Large intestine (tissue), 3 donors: ENCODE measurements at regions not wholly inside any gene's neighbourhood (a gene's known extent, or its start where the extent isn't known, plus 50 kb on each side); places are given as distances from the start of the nearest gene placed in this dataset.
"Not testable (repeated sequence)": the region's sequence is repeated elsewhere in the genome, so short reads cannot be mapped to it uniquely, and the experiment has no call there.

ENCODE experiments used
- DNase-seq, 2 donors: peaks; one replicate each; pipeline versions ENCODE4 v3.0.0 to v3.0.0-alpha.2; 2013
- H3K27ac ChIP-seq: one replicate; pipeline ENCODE4 v1.5.1; 2013; ENCODE audit warnings: low read length
- H3K27me3 ChIP-seq: 2 replicates; pipeline ENCODE4 v1.6.1; 2013; ENCODE audit warnings: low read length; ENCODE audit not compliant: control insufficient read depth, insufficient read depth
- H3K36me3 ChIP-seq: 2 replicates; pipeline ENCODE4 v1.6.1; 2013; ENCODE audit warnings: low read length; ENCODE audit not compliant: control insufficient read depth, insufficient read depth
- H3K4me1 ChIP-seq: one replicate; pipeline ENCODE4 v1.6.1; 2013; ENCODE audit warnings: low read length; ENCODE audit not compliant: control insufficient read depth, insufficient read depth
- H3K4me3 ChIP-seq: one replicate; pipeline ENCODE4 v1.5.1; 2013; ENCODE audit warnings: low read length
- H3K9me3 ChIP-seq: one replicate; pipeline ENCODE4 v1.6.1; 2013; ENCODE audit warnings: mild to moderate bottlenecking, low read depth, low read length, moderate library complexity; ENCODE audit not compliant: control insufficient read depth
- WGBS: methylation state at CpG from one replicate; pipeline ENCODE4 v1.1.5; 2013; ENCODE audit warnings: low lambda C conversion rate; ENCODE audit not compliant: insufficient coverage; 5-methylcytosine and 5-hydroxymethylcytosine counted together

- WGBS, result 100% methylated on average over 1 of the region's 3 CpGs
- Histone ChIP-seq H3K4me3 (no peak overlapping the region), H3K27me3 (no peaks in the 10 kb centered on the region), H3K27ac (no peak overlapping the region), H3K36me3 (no peaks in the 10 kb centered on the region), H3K4me1 (no peaks in the 10 kb centered on the region), H3K9me3 (no peaks in the 10 kb centered on the region)
- DNase-seq, result no peak
These were observed 894.1 kb upstream of the MIR17HG start for GRCh38 chr13:90453342-90453741.

DNA sequence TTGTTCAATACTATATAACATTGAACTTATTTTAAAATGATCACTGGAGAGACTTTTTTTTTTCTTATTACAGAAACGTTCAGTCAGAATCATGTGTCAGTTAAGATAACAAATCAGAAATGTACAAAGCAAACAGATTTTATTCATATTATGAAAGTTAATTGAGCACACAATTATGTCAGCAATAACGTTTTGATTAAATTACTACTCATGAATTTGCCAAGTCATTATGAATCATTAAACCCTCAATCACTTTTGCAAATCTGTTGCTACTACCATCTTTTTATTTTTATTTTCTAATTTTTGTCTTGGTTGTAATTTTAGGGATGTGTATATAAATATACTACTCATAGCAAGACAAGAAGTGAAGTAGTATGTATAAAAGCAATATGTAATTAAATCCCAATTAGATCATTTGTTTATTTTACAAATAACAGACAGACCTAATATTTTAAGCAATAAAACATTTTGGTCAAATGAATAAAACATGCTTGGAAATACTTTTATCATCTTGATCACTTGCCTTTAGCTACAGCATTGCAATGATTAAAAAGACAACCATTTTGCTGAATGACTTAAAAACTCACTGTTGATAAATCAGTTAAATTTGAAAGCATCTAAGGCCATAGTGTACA lies 893.4 kb upstream of the MIR17HG start:
- Histone ChIP-seq H3K27ac (no peak overlapping the region), H3K9me3 (no peaks in the 10 kb centered on the region), H3K36me3 (no peaks in the 10 kb centered on the region), H3K4me1 (no peaks in the 10 kb centered on the region), H3K4me3 (no peak overlapping the region), H3K27me3 (no peaks in the 10 kb centered on the region)
- 70% methylated on average over 2 of the region's 2 CpGs for WGBS
- no peak for DNase-seq

GRCh38 chr13:90455067-90455466 lies 892.4 kb upstream of the MIR17HG start:
- Histone ChIP-seq H3K27me3 (no peaks in the 10 kb centered on the region), H3K4me3 (no peak overlapping the region), H3K36me3 (no peaks in the 10 kb centered on the region), H3K4me1 (no peaks in the 10 kb centered on the region), H3K27ac (no peak overlapping the region), H3K9me3 (no peaks in the 10 kb centered on the region)
- DNase-seq, result no peak
- WGBS, result 100% methylated on average over 1 of the region's 1 CpG

DNA sequence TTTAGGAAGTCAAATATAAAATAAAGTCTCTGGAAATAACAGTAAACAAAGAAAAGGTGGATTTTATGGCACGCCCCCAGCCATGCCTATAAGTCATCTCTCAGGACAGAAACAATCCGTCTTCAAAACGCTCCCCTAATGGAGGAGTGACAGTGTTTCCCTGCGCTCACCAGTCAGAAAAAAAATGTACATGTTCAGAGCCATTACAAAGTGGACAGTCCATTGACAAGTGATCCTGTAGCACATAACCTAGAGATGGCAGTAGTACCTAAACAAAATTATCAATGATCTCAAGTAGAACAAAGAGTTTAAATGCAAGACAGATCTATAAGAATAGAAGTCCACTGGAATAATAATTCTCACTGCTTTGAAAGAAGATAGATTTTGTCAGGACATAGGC lies 891.7 kb upstream of the MIR17HG start:
- Histone ChIP-seq H3K27me3 (no peaks in the 10 kb centered on the region), H3K4me1 (no peaks in the 10 kb centered on the region), H3K36me3 (no peaks in the 10 kb centered on the region), H3K27ac (no peak overlapping the region), H3K4me3 (no peak overlapping the region), H3K9me3 (no peaks in the 10 kb centered on the region)
- 80% methylated on average over 1 of the region's 4 CpGs for WGBS
- DNase-seq, result no peak

GRCh38 chr13:90461398-90461797 lies 886.1 kb upstream of the MIR17HG start:
- H3K27ac ChIP-seq, result no peak overlapping the region
- 90% methylated on average over 3 of the region's 3 CpGs for WGBS
- DNase-seq, result no peak

DNA sequence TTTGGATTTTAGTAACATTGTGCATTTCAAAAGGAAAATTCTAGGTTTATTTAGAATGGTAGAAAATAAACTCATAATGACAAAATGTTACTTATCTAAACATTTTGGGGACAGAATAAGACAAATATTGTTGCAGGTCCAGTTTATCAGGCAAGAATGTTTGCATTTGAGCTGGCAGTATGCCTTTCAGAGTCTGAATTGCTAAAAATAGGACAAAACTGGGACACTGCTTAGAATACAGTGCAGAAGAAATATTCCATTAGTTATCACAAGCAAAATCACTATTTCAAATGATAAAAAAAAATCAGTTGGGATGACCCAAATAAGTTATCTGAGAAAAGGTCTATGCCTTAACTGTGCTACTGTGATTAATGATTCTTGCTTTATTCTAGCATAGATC lies 870.3 kb upstream of the MIR17HG start:
- no peak for DNase-seq
- H3K36me3 ChIP-seq, result no peaks in the 10 kb centered on the region
- no peaks in the 10 kb centered on the region for H3K27me3 ChIP-seq
- H3K4me3 ChIP-seq, result no peak overlapping the region
- no peaks in the 10 kb centered on the region for H3K4me1 ChIP-seq
- no peak overlapping the region for H3K27ac ChIP-seq
- no peaks in the 10 kb centered on the region for H3K9me3 ChIP-seq

More at GRCh38 chr13:90461398-90461797, 886.1 kb upstream of the MIR17HG start:
- Histone ChIP-seq H3K27me3 (no peaks in the 10 kb centered on the region), H3K4me3 (no peak overlapping the region), H3K9me3 (no peaks in the 10 kb centered on the region), H3K36me3 (no peaks in the 10 kb centered on the region), H3K4me1 (no peaks in the 10 kb centered on the region)

DNA sequence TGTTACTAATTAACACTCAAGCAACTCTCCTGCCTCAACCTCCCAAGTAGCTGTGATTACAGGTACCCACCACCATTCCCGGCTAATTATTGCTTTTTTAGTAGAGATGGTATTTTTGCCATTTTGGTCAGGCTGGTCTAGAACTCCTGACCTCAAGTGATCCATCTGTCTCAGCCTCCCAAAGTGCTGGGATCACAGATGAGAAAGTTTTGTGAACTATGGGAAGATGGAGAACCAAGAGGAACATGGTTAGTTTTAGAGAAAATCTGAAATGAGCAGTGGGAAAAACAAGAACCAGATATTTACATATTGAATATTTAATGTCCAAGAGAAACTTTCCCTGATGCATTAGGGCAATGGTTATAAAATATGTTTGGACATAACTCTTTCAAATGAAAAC lies 863.6 kb upstream of the MIR17HG start:
- no peaks in the 10 kb centered on the region for H3K4me1 ChIP-seq
- H3K9me3 ChIP-seq, result no peaks in the 10 kb centered on the region
- H3K27me3 ChIP-seq, result no peaks in the 10 kb centered on the region
- H3K27ac ChIP-seq, result no peak overlapping the region
- WGBS, result no CpG with 5 or more reads among the region's 1 CpG
- H3K4me3 ChIP-seq, result no peak overlapping the region
- H3K36me3 ChIP-seq, result no peaks in the 10 kb centered on the region
- no peak for DNase-seq

GRCh38 chr13:90485436-90485835 lies 862.1 kb upstream of the MIR17HG start:
- DNase-seq, result no peak
- H3K9me3 ChIP-seq, result no peaks in the 10 kb centered on the region
- no peaks in the 10 kb centered on the region for H3K4me1 ChIP-seq
- no peak overlapping the region for H3K27ac ChIP-seq
- no peaks in the 10 kb centered on the region for H3K36me3 ChIP-seq
- H3K4me3 ChIP-seq, result no peak overlapping the region
- no peaks in the 10 kb centered on the region for H3K27me3 ChIP-seq

DNA sequence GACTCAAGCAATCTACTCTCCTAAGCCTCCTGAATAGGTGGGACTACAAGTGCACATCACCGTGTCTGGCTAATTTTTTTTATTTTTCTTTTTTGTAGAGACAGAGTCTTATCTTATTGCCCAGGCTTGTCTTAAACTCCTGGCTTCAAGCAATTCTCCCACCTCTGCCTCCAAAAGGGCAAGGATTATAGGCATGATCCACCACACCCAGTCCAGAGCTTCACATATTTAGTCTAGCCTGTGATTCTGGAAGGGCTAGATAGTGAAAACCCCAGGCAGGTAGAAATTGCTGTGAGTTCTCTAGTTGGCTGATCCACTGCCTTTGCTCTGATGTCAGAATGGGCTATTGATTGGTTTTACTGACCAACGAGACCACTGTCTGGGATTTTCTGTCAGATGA lies 854.6 kb upstream of the MIR17HG start:
- WGBS, result no CpG with 5 or more reads among the region's 2 CpGs
- Histone ChIP-seq H3K9me3 (peaks cover 11% of the 10 kb centered on the region), H3K4me3 (no peak overlapping the region), H3K27me3 (no peaks in the 10 kb centered on the region), H3K36me3 (no peaks in the 10 kb centered on the region), H3K4me1 (no peaks in the 10 kb centered on the region), H3K27ac (no peak overlapping the region)
- DNase-seq, result no peak

DNA sequence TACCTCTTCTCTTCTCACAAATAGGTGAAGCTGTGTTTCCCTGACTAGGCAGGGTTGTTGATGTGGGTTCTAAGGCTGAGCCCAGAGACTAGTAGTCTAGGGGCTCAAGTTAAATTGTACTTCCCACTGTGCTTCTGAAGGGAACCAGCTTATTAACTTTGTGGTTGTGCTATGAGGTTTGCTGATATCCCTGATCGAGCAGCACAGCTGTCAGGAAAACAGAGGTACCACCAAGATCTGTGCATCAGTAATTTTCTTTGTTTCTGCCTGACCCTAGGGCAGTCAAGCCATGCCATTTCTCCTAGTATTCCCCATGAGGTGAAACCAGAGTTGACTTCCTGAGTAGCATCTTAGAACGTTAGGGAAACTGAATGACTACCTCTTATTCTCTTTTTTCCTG lies 853.8 kb upstream of the MIR17HG start:
- Histone ChIP-seq H3K27me3 (no peaks in the 10 kb centered on the region), H3K4me1 (no peaks in the 10 kb centered on the region), H3K9me3 (peaks cover 11% of the 10 kb centered on the region), H3K27ac (no peak overlapping the region), H3K4me3 (no peak overlapping the region), H3K36me3 (no peaks in the 10 kb centered on the region)
- DNase-seq, result no peak
- no CpG with 5 or more reads among the region's 2 CpGs for WGBS

DNA sequence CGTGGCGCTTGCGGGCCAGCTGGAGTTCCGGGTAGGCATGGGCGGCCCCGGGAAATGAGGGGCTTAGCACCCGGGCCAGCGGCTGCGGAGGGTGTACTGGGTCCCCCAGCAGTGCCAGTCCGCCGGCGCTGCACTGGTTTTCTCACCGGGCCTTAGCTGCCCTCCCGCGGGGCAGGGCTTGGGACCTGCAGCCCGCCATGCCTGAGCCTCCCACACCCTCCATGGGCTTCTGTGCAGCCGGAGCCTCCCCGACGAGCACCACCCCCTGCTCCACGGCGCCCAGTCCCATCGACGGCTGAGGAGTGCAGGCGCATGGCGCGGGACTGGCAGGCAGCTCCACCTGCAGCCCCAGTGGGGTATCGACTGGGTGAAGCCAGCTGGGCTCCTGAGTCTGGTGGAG lies 852.6 kb upstream of the MIR17HG start:
- not testable (repeated sequence) for H3K4me1 ChIP-seq, H3K27me3 ChIP-seq, H3K4me3 ChIP-seq, DNase-seq, H3K36me3 ChIP-seq, H3K27ac ChIP-seq
- H3K9me3 ChIP-seq, result peaks cover 11% of the 10 kb centered on the region
- no CpG with 5 or more reads among the region's 27 CpGs for WGBS
